ENCODE measurements at regions not wholly inside any gene's neighbourhood (a gene's known extent, or its start where the extent isn't known, plus 50 kb on each side); places are given as distances from the start of the nearest gene placed in this dataset.

DNA sequence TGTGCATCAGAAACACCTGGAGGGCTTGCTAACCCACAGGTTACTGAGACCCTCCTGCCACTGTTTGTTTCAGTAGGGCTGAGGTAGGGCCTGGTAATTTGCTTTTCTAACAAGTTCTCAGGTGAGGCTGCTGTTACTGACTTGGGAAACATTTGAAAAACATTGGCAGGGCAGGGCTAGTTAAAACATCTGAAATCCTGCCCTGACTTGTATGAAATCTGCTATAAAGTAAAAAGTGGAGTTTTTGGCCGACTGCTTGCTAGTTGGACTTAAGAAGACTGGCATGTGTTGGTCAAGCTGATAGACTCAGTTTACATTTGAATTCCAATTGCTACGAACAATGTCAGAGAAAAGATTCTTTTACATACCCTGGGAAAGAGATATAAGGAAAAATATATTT is 111.6 kb upstream of the DLX2 start:
- Histone ChIP-seq H3K4me3 (no peak overlapping the region), H3K27ac (no peak overlapping the region), H3K9me3 (no peaks in the 10 kb centered on the region), H3K4me1 (no peaks in the 10 kb centered on the region), H3K4me2 (no peak overlapping the region)
- WGBS (ENCODE audit: missing lambda C conversion rate), result 70% methylated on average over 2 of the region's 2 CpGs
- no peak for DNase-seq (ENCODE audit: low read depth in 1 of 2, low spot score in 1 of 2)
- ChIA-PET CTCF (no interaction called here), POLR2A (no interaction called here)
- FAIRE-seq, result no peak
- ATAC-seq, result no peak
- TF ChIP-seq CEBPB (IDR thresholded peaks at IDR 0.05) (no peak), POLR2A (IDR thresholded peaks at IDR 0.05; ENCODE audit: low read length) (no peak), EP300 (IDR thresholded peaks at IDR 0.05) (no peak), BHLHE40 (IDR thresholded peaks at IDR 0.05; ENCODE audit: low read depth, low read length) (no peak), HMGXB4 (CRISPR knock-in tag; IDR thresholded peaks at IDR 0.05; ENCODE audit: borderline replicate concordance) (no peak), HDAC2 (IDR thresholded peaks at IDR 0.05) (no peak)

DNA sequence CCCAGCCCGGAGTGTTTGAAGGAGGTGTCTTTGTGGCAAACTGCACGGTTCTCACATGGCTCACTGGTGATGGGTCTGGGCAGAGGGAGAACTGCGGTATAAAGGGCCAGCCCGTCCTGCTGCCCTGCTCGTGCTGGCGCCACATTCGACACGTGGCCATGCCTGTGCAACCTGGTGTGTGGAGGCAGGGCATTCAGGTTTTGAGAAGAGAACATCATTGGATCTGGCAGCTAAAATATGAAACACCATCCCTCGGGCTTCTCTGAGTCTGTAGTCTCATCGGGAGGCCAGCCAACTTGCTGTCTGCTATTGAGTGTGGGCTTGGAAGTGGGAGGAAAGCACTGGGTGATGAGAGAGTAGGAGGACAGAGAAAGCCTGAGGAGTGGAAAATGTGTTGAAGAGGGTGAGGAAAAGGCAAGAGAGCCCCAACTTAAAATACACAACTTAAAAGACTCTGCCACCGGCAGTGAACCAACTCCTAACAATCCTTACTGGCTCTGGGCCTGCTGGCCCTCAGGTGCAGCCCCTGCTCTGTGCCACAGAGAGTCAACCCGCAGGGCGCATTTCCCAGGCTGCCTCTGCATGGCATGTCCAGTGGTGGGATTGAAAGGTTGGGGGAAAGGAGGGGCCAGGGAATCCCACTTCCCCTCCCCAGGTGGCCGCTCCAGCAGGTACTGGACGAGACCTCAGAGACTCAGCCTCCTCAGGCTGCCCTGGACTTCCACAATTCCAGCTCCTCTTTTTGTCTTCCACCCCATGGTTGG is 112.7 kb upstream of the DLX2 start:
- POLR2A ChIA-PET, result no interaction called here
- CTCF ChIA-PET, result interaction anchor here (0.8 to 1.4 kb wide), 2 partner anchors 37 to 250 kb away, joined by 3 read pairs; no protein-coding TSS in a partner anchor
- Histone ChIP-seq H3K27ac (no peak overlapping the region), H3K9me3 (no peaks in the 10 kb centered on the region), H3K4me1 (no peaks in the 10 kb centered on the region), H3K4me3 (no peak overlapping the region), H3K4me2 (no peak overlapping the region)
- FAIRE-seq, result no peak
- no peak for DNase-seq (ENCODE audit: low read depth in 1 of 2, low spot score in 1 of 2)
- no peak for TF ChIP-seq CBX8 (IDR thresholded peaks at IDR 0.05)
- TF ChIP-seq HOXA7 (CRISPR knock-in tag; IDR thresholded peaks at IDR 0.05), result no peak
- TF ChIP-seq POLR2AphosphoS2 (conservative IDR thresholded peaks at IDR 0.05; ENCODE audit: low read length), result no peak
- no peak for TF ChIP-seq MAX (IDR thresholded peaks at IDR 0.05)
- no peak for TF ChIP-seq EHMT2 (IDR thresholded peaks at IDR 0.05; ENCODE audit: low read depth)
- TF ChIP-seq MYC (IDR thresholded peaks at IDR 0.05; ENCODE audit: borderline replicate concordance, low read length), result no peak
- TF ChIP-seq E2F6 (IDR thresholded peaks at IDR 0.05; ENCODE audit: borderline replicate concordance, low read depth), result no peak
- TF ChIP-seq KDM5A (IDR thresholded peaks at IDR 0.05), result no peak
- no peak for TF ChIP-seq RFX5 (IDR thresholded peaks at IDR 0.05)
- TF ChIP-seq SMC3 (IDR thresholded peaks at IDR 0.05), result no peak
- no peak for TF ChIP-seq RARB (CRISPR knock-in tag; IDR thresholded peaks at IDR 0.05)
- no peak for TF ChIP-seq JUN (IDR thresholded peaks at IDR 0.05)
- TF ChIP-seq BCL3 (IDR thresholded peaks at IDR 0.05), result no peak
- 87% methylated on average over 12 of the region's 15 CpGs for WGBS (ENCODE audit: missing lambda C conversion rate)
- peak in 1 of 2 experiments; percentile 34; a peak in 2 of 6 replicates for ATAC-seq

DNA sequence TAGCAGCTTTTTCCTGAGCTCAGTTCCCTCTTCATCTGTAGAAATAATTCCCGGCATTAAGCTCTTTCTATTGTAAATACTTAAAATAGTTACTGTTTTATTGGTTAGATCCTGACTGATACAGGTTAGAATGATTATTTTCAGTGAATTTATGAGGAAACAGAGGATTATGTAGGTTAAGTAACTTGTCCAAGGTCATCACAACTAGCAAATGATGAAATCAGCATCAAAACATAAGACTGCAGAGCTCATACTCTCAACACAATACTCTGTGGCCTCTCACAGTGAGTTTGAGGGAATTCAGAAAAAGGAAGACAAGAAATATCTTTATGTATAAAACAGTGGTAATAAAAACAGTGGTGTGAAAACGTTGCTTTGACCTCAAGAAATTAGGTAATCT is 113.2 kb upstream of the DLX2 start:
- 49% methylated on average over 2 of the region's 2 CpGs for WGBS (ENCODE audit: missing lambda C conversion rate)
- Histone ChIP-seq H3K27ac (no peak overlapping the region), H3K4me2 (no peak overlapping the region), H3K4me1 (no peaks in the 10 kb centered on the region), H3K9me3 (no peaks in the 10 kb centered on the region), H3K4me3 (no peak overlapping the region)
- ChIA-PET POLR2A (no interaction called here), CTCF (interaction anchor here (0.8 to 1.4 kb wide), 3 partner anchors 37 to 250 kb away, joined by 3 to 4 read pairs (median 3); no protein-coding TSS in a partner anchor)
- no peak for DNase-seq (ENCODE audit: low read depth in 1 of 2, low spot score in 1 of 2)
- FAIRE-seq, result no peak
- ATAC-seq, result no peak
- TF ChIP-seq HDAC2 (IDR thresholded peaks at IDR 0.05), result no peak
- TF ChIP-seq NFE2L2 (conservative IDR thresholded peaks at IDR 0.05; ENCODE audit: low read length), result no peak
- no peak for TF ChIP-seq HMGXB4 (CRISPR knock-in tag; IDR thresholded peaks at IDR 0.05; ENCODE audit: borderline replicate concordance)
- no peak for TF ChIP-seq RARB (CRISPR knock-in tag; IDR thresholded peaks at IDR 0.05)
- TF ChIP-seq RFX5 (IDR thresholded peaks at IDR 0.05), result no peak
- TF ChIP-seq REST (IDR thresholded peaks at IDR 0.05), result no peak

Measured in A549 (cell line).